NCI-H2081 treated with DMSO at 0.1 percent for 48 hours (cell line): ENCODE measurements at regions not wholly inside any gene's neighbourhood (a gene's known extent, or its start where the extent isn't known, plus 50 kb on each side); places are given as distances from the start of the nearest gene placed in this dataset.
"Not testable (repeated sequence)": the region's sequence is repeated elsewhere in the genome, so short reads cannot be mapped to it uniquely, and the experiment has no call there.

Experiments
- DNase-seq: peaks from one replicate; lab custom pipeline; 2025; lab: John Stamatoyannopoulos, UW

DNA sequence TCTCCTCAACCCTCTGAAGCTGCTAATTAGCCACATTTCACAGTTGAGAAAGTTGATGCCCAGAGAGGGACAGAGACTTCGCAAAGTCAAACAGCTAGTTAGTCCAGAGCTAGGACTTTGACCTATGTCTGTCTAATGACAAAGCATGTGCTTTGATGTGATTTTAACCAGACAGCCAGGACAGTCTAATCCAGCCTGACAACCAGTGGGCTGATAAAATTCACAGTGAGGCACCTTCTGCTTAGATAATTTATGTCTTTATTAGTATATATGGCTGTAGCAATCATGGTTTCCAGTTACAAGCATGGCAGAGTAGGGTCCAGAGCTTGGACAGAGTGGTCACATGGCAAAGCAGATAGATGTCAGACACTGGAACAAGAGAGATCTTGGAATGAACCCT, 133.6 kb upstream of the C1QTNF7 start:
- DNase-seq = no peak

DNA sequence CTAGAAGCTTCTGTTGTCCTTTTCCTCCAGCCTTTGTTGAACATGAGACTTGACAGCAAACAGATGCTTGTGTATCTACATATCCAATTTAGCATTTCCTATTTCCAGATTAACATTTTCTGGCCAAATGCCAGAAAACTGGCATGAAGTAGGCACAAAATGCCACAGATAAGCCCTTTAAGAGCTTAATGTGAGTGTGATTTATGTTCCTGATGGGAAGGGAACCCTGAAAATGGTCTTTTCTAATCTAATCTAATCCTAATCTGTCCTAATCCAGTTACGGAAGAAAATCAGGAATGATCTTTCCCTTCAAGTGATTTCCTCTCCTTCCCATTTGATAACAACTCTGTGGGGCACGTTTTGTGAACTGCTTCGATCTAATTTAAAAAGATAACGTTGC, 133.0 kb upstream of the C1QTNF7 start:
- DNase-seq = no peak

DNA sequence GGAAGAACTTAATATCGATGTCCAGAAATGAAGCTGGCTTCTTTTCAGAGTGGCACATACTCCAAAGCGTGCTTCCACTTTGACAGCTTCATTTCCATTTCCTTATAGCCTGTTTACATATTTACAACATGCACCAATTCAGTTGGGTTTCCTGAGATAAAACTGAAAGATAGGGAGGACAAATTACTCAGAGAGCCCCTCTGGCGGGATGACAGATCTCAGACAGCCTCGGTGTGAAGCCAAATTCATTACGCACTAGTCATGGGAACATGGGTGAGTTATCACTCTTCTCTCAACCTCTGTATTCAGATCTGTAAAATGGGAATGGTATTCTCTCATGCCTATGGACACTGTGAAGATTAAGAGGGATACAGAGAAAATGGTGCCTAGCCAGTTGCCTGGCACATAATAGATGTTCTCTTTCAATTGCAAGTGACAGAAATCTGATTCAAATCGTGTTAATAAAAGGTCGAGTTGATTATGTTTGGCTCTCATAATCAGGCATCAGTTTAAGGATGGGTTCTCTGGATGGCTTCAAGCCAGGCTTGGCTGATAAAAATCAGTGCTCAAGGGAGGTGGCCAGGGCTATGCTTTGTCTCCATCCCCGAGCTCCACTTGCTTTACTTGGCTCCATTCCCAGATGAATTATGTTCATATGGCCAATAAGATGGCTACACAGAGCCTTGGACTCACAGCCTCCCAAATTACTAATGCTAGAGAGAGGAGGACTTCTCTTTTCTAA, 132.2 kb upstream of the C1QTNF7 start:
- no peak for DNase-seq

DNA sequence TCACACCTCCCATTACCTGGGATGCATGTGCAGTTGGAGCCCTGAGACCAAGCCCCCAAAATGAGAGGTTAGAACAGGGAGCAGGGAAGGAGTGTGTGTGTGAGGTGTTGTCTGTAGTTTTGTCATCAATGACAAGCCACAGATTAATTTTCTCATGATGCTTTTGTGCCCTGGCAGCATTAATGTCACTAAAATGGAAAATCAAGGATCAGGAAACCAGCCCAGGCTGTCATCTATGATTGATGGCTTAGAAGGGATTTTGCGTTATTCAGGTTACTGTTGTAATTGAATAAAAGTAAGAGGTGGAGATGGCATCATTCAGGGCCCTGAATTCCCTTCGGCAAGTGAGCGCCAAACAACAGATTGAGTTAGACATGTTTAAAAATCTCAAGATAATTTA, 130.5 kb upstream of the C1QTNF7 start:
- no peak for DNase-seq

DNA sequence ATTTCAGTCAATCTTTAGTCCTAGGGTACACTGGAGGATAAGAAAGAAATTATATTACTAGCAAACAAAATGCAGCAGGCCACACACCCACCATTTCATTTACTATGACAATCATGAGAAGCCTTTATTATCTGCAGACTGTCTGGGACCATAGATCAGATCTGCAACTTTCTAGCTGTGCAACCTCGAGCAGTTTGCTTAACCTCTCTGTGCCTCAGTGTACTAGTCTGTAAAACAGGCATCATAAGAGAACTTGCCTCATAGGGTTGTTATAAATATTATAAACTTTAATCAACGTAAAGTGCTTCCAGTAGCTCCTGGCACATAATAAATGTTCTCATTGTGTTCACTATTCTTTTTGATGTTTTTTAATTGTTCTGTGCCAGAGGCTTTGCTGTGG, 128.2 kb upstream of the C1QTNF7 start:
- DNase-seq = no peak

DNA sequence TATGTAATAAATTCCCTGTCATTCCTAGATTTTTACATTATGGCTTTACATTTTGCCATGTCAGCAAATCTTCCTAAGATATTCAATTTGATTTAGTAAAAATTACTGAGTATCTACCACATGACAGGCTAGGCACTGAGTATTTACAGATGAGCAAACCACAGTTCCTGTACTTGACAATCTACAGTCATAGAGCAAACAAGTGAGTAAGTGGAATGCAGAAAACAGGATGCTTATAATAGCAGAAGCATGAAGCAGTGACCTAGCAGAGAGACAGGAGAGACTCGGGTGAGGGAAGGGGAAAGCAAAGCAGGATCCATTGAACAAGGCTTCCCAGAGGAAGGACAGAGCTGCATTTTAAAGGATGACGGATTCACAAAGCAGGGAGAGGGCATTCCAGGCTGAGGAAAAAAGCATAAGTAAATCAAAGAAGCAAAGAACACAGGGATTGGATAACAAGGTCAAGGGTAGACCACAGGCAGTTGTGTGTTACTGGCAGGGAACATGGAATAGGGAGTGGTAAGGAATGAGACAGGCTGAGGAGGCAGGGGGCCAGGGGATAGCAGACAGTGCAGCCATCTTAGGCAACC, 124.7 kb upstream of the C1QTNF7 start:
- DNase-seq = no peak

DNA sequence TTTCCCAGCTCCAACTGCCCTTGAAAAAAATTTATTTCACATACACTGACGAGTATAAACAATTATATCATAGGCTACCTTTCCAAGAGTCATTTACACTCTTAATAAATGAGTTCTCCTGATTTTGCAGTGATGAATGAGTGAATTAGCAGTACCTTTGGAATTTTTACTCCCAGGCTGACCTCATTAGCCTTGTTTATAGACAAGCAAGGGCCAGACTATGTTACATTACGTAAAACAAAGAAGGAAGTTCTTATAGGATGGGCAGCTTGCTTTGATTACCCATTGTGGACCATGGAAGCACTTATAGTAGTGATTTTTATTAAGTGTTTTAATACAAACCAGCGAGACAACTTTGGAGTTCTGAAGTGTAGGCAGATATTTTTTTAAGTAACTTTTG, 112.9 kb upstream of the C1QTNF7 start:
- DNase-seq = no peak

DNA sequence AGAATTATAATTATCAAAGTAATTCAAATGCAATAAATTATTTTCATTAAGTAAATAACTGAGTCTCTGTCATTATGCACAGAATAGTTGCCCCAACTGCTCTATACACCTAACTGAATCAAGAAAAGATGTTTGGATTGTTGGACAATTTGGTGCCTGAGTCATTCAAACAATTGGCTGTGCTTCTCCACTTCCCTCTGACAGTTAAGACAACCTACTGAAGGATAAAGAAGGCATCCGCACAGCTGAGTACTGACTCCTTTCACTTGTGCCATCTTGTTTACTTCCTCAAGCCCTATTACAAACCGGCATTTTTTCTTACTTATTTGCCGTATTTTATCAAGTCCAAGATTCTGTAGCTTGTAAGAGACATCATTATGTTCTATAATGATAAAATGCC, 110.6 kb upstream of the C1QTNF7 start:
- no peak for DNase-seq

DNA sequence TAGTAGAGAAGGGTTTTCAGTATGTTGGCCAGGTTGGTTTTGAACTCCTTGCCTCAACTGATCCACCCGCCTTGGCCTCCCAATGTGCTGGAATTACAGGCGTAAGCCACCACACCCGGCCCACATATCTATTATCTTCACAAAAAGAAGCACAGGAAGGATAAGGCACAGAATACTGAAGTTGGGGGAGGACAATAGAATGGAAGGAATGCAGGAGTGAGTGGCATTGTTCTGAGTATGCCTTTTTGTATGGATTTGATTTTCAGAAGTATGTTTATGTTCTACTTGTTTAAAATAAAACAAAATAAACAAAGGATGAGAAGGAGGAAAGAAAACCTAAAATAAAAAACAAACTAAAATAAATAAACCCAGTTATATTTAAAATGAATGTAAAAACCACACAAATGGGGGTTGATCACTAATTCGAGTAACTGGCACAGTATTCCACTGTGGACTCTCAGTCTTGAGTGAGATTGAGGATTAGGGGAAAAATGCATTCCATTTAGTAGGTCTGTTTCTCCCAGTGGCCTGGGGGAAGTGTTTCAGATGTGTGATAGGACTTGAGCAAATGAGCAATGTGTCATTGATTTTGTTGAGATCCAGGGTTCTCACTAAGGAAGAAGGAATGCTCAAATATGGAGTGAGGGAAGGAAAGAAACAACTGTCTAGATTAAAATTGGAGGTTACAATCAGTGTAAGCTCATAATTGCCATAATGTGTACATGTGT, 109.0 kb upstream of the C1QTNF7 start:
- no peak for DNase-seq

DNA sequence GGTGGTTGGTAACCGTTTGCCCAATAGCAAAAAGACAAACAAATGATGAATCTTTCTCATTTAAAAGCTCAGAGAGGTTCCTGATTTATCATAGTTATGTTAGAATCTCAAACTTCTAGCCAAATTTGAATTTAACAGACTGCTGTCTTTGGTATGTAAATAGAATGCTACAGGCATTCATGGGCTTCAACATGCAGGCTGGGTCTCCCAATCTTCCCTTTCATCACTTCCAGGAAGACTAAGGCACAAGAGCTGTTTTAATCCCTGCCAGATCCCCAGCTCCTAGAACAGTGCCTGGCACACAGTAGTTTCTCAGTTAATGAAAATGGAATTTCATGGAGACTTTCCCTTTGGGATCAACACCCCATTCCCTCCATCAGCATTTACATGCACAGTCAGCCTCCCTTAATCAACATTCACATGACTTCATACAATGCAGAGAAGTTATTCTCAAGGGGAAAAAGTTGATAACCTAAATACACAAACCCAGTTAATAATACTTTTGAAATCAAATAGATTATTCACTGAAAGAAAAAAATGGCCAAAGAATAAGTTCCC, 107.6 kb upstream of the C1QTNF7 start:
- DNase-seq = no peak

DNA sequence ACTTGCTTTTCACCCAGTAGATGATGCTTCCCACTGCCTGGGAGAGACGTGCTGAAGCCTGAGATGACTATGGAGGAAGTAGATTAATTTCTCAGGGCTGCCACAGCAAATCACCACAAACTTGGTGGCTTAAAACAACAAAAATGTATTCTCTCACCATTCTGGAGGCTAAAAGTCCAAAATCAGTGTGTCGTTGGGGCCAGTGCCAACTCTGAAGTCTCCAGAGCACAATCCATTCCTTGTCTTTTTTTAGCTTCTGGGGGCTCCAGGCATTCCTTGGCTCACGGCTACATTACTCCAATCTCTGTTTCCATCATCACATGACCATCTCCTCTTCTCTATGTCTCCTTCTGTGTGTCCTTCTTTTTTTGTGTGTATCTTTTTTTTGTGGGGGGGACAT, 105.8 kb upstream of the C1QTNF7 start:
- no peak for DNase-seq

DNA sequence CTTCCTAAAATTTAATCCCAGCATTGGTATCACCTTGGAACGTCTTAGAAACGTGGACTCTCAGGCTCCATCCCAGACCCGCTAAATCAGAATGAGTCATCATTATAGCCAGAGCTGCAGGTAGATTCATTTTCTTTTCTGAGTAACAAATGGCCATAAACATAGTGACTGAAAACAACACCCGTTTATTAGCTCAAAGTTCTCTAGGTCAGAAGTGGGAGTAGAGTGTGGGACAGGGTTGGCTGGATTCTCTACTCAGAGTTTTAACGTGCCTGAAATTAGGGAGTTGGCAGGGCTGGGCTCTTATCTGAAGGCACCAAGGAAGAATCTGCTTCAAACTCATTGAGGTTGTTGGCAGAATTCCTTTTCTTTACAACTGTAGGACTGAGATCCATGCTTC, 101.8 kb upstream of the C1QTNF7 start:
- DNase-seq = no peak

DNA sequence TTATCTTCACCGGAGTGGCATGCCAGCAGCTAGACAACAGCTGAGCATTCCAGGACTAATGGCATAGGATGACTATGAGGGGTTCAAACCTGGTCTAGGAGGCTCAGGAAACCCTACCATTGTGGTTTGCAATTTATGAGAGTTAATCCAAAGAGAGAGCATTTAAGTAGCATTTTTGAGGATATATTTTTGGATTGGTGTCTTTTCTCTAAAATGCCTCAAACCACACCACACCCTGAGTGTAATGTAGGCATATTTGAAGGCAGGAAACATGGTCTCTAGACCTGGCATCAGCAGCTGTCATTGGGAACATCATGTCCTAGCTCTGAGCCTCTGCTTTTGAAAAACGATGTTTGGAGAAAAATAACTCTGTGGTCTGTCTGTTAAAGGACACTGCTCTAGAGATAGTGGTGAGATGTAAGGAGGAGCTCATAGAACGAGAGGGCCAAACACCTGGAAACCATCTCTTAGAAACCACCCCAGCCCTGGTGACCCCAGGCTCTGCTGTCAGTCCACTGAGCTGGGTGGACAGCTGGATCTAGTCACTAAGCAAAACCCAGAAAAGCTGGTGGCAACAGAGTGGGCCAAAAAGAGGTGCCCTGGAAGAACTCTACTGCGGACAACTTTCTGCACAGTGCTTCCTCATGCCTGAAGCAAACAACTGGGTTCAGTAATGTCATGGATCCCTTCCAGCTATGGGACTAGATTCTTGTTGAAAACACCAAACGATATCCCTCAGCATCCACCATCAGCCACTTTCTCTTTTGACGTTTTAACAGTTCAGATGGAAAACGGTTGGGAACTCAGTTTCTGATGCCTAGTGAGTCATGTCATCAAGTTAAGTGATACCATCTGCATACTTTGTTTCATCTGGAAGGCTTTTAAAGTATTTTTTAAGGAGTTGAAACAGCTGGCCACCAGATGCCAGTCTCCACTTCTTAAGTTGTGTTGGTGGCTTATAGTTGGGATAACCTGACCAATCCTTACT, 100.2 kb upstream of the C1QTNF7 start:
- no peak for DNase-seq

DNA sequence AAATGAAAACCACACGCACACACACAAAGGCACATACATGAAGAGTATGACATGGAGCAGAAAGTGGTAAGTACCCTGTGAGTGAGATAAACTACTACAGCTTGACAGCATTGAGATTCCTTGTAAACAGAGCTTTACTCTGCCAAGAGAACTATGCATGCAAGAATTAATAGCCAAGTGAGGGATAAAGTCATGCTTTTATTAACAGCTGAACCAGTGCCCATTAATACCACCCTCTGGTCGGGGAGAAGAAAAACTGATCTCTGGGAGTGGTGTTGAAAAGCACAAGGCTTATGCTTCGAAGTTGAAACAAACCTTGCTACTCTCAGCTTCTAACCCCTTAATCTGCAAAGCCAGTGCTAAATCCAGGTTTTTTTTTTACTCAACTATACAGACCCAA, 95.9 kb upstream of the C1QTNF7 start:
- DNase-seq = no peak

DNA sequence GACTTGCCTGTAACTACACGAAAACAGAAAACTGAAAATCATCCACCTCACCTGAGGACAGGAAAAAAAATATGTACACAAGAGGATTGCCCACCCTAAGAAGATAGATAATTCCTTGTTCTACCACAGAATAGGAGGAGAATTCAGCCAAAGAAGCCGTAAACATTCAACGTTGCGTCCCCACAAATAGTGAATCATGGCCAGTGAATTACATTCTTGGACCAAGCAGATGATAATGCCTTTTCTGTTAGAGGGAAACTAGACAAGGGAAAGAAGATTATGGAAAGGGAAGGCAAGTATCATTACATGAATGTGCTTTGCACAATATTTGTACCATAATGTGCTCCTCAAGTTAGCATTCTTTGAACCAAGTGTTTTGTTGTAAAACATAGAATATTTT, 95.5 kb upstream of the C1QTNF7 start:
- DNase-seq = no peak

DNA sequence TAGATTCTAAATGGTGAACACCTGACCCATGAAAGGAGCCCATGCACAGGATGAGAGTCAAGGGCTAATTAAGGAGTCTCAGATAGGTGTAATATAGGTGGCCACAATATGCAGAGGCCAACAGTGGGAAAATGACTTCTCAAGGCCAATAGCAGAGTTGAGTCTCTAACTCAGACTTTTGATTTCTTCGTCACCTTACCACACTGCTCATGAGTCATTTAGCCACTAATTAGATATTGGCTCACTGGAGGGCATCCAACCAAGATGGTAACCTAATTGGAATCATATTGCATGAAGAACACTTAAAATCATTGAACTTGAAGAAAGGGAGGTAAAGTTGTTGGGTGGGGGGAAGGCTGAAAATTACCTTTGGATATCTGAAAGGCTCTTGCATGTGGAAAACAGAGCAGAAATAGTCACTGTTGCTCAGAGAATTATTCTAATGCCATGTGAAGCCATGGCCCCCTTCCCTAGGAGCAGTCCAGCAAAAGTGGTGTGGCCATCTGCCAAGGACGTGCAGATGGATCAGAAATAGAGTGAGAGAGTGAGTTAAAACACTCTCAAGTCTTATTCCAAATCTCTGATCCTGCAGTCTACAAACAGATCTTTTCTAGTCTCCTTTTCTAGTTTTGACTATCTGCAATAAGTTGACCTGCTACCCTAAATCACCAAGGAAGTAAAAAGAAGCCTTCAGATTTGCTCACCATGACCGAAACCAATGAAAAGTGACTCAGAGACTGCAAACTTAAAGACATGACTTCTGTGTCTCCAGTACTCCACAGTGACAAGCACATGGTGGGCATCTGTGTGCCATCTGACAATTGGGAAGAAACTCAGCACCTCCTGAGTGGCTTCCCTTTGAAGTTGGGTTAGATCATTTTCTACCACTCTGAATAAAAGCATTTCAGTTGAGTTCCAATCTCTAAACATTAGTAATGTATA, 93.9 kb upstream of the C1QTNF7 start:
- no peak for DNase-seq

DNA sequence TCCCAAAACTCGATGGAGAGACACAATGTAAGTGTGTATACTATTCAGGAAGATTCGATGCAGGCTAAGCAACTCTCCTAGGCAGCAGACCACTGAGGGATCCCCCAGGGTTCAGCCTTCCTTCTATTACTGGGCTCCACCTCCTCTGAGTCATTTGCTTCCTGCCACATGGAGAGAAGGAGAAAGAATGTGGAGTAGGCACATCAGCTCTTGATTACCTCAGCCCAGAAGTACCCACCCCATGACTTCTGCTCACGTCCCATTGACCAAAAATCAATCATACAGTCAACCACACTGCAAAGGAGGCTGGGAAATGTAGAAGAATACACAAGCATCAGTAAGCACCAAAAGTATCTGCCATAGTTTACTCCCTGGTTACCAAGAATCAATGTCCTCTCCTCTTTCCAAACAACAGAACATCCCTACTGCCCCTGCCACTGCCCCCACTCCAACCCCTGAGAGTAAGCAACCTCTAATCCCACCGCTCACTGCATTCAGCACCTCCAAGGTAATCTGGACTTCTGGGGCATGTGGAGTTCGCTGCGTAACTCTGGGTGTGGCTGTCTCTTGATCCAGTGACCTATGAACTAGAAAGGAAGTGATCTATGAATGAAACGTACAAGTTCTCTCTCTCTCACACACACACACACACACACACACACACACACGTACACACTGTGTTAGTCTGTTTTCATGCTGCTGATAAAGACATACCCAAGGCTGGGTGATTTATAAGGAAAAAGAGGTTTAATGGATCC, 91.2 kb upstream of the C1QTNF7 start:
- no peak for DNase-seq

DNA sequence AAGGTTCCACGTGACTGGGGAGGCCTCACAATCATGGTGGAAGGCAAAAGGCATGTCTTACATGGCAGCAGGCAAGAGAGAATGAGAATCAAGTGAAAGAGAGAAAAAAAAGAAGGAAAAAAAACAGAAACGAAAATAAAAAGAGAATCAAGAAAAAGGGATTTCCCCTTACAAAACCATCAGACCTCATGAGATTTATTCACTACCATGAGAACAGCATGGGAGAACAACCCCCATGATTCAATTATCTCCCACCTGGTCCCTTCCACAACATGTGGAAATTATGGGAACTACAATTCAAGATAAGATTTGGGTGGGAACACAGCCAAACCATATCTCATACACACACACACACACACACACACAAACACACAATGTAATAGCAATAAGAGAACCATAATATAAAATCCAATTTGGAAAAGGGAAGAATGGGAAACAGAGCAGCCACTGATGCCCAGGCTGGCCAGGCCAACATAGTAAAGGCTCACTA, 90.6 kb upstream of the C1QTNF7 start:
- not testable (repeated sequence) for DNase-seq

DNA sequence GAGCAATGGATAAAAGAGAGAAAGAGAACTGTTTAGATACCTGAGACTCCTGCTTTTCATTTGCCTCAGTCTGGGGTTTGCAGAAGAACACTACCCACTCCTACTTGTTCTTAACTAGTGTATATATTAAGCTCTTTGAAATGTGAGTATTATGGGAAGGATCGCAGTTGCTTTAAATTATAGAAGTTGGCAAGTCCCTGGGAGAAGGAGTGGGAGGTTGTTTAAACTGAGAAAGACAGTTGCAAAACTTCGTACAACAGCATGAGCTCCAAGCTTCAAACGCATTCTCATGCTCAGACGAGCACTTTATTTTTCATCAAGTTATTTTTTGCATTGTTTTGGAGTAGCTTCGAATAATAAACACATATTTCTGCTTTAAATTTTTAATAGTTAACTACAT, 88.1 kb upstream of the C1QTNF7 start:
- DNase-seq = no peak

DNA sequence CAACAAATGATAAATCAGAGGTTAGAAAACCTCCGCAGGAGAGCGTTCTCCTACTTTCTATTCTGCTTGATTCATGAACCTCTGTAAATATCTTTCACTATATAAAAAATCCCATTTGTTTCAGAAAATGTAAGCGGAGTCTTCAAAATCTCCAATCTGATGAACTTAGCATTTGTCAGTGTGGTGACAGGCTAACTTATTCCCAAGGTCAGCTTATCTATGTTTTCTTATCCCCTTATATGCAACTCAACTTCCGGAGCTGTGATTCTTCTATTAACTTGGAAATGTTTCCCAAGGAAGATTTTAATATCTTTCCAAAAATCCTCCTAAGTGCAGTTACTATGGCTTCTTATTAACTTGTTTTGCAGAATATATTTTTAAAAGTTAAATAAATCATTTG, 87.5 kb upstream of the C1QTNF7 start:
- no peak for DNase-seq
